Upper lobe of left lung (tissue), 6 donors: ENCODE measurements at regions not wholly inside any gene's neighbourhood (a gene's known extent, or its start where the extent isn't known, plus 50 kb on each side); places are given as distances from the start of the nearest gene placed in this dataset.
A peak's percentile ranks its signal among the peaks of the same experiment; 100 is the strongest.
"Not testable (repeated sequence)": the region's sequence is repeated elsewhere in the genome, so short reads cannot be mapped to it uniquely, and the experiment has no call there.

Experiments
- ATAC-seq, 2 donors: fragments of 200-7000 bp; cut with Tn5 transposase; one replicate each; pipeline ENCODE4 v1.9.1; 2022; ENCODE audit warnings: mild to moderate bottlenecking in 2 of 2, moderate library complexity in 2 of 2; ENCODE audit not compliant: low FRiP score in 2 of 2
- DNase-seq, 2 donors: peaks; one replicate each; pipeline ENCODE4 v3.0.0-alpha.2; 2019 to 2020
- H3K27ac ChIP-seq, 4 donors: fragments of 200-600 bp; sonication (generic); one replicate each; pipeline ENCODE4 v1.5.1; 2016 to 2019
- H3K27me3 ChIP-seq, 4 donors: fragments of 200-600 bp; sonication (generic); one replicate each; pipeline ENCODE4 v1.5.1; 2017 to 2019
- H3K36me3 ChIP-seq, 4 donors: fragments of 200-600 bp; sonication (generic); one replicate each; pipeline ENCODE4 v1.5.1; 2016 to 2019
- H3K4me1 ChIP-seq, 4 donors: fragments of 200-600 bp; sonication (generic); one replicate each; pipeline ENCODE4 v1.5.1; 2018 to 2019
- H3K4me3 ChIP-seq, 4 donors: fragments of 200-600 bp; sonication (generic); one replicate each; pipeline ENCODE4 v1.5.1; 2017 to 2019; ENCODE audit warnings: mild to moderate bottlenecking in 2 of 4, moderate library complexity in 1 of 4
- H3K9me3 ChIP-seq, 4 donors: fragments of 200-600 bp; sonication (generic); one replicate each; pipeline ENCODE4 v1.5.1; 2018 to 2019
- CTCF ChIP-seq, 6 experiments: fragments of 450-650 bp in 4 of 6; fragments of 200-600 bp in 2 of 6; sonication (generic) in 2 of 6; IDR thresholded peaks; one replicate each; pipeline ENCODE4 v1.5.1; 2016 to 2019; ENCODE audit warnings: antibody characterized with exemption in 6 of 6
- POLR2A ChIP-seq, 4 donors: fragments of 450-650 bp; IDR thresholded peaks; one replicate each; pipeline ENCODE4 v1.5.1; 2016 to 2017; ENCODE audit warnings: antibody characterized with exemption in 4 of 4, mild to moderate bottlenecking in 2 of 4
- POLR2AphosphoS5 ChIP-seq, 2 donors: sonication (generic); formaldehyde crosslinking; IDR thresholded peaks; one replicate each; pipeline ENCODE4 v1.5.1; 2017; ENCODE audit warnings: antibody characterized with exemption in 2 of 2
- WGBS, 2 donors: methylation state at CpG; one replicate each; pipeline ENCODE4 v1.1.5; 2017 to 2018; 5-methylcytosine and 5-hydroxymethylcytosine counted together
- donor health status: DM: no; HTN: no; CAD: no; lungs with moderate emphysema.
- donor health status: DM: no; HTN: yes; CAD: no; lungs with severe emphysema.

GRCh38 chr3:75434913-75435793 is 229.0 kb upstream of the FRG2C start:
- Histone ChIP-seq H3K36me3 (peaks cover 0 to 24% (median 8%) of the 10 kb centered on the region in 4 donors), H3K27ac (peak overlapping the region; percentile 91 to 92 (median 91)), H3K4me1 (peaks cover 7 to 27% (median 12%) of the 10 kb centered on the region in 4 donors), H3K4me3 (peak overlapping the region; percentile 83 to 89 (median 85))
- 0 to 1% methylated on average over 2 to 28 of the region's 73 CpGs for WGBS, 2 donors
- peak; percentile 99 for DNase-seq
- H3K27me3 ChIP-seq, H3K9me3 ChIP-seq: not testable (repeated sequence)
- ATAC-seq = peak; percentile 96 to 100
- peak; percentile 6 to 41 for TF ChIP-seq POLR2AphosphoS5 (IDR thresholded peaks at IDR 0.05)
- TF ChIP-seq POLR2A (IDR thresholded peaks at IDR 0.05) = peak in 1 of 4 donors; percentile 69
- peak in 1 of 6 experiments; percentile 17 for TF ChIP-seq CTCF (IDR thresholded peaks at IDR 0.05)

- WGBS, 2 donors = 2% methylated on average over 32 of the region's 38 CpGs; no CpG with 5 or more reads in 1 of the 2 donors
- peaks cover 0 to 17% (median 6%) of the 10 kb centered on the region in 4 donors for H3K36me3 ChIP-seq
- ATAC-seq, H3K27me3 ChIP-seq, H3K9me3 ChIP-seq, DNase-seq: not testable (repeated sequence)
- H3K4me1 ChIP-seq = peaks cover 7 to 27% (median 12%) of the 10 kb centered on the region in 4 donors
- peak overlapping the region; percentile 44 to 86 (median 84) for H3K4me3 ChIP-seq
- H3K27ac ChIP-seq = peak overlapping the region; percentile 91 to 92 (median 91)
Observed at GRCh38 chr3:75435794-75436400, 228.2 kb upstream of the FRG2C start.

GRCh38 chr3:75440986-75441385 is 223.1 kb upstream of the FRG2C start:
- ATAC-seq, DNase-seq, H3K27ac ChIP-seq, H3K4me3 ChIP-seq, H3K4me1 ChIP-seq, H3K36me3 ChIP-seq, H3K27me3 ChIP-seq, H3K9me3 ChIP-seq: not testable (repeated sequence)
- 81 to 84% methylated on average over 7 of the region's 7 CpGs for WGBS, 2 donors

- DNase-seq = peak; percentile 49 to 80
- H3K9me3 ChIP-seq, ATAC-seq: not testable (repeated sequence)
Observed at GRCh38 chr3:75444634-75445033, 219.5 kb upstream of the FRG2C start.

GRCh38 chr3:75445234-75445633 is 218.9 kb upstream of the FRG2C start:
- H3K4me1 ChIP-seq, DNase-seq, H3K36me3 ChIP-seq, ATAC-seq, H3K9me3 ChIP-seq, H3K4me3 ChIP-seq, H3K27me3 ChIP-seq, H3K27ac ChIP-seq: not testable (repeated sequence)
- 82 to 89% methylated on average over 6 of the region's 6 CpGs for WGBS, 2 donors

More at GRCh38 chr3:75444634-75445033, 219.5 kb upstream of the FRG2C start:
- not testable (repeated sequence) for H3K27ac ChIP-seq, H3K27me3 ChIP-seq, H3K36me3 ChIP-seq, H3K4me1 ChIP-seq, H3K4me3 ChIP-seq
- WGBS, 2 donors = 62 to 68% methylated on average over 6 to 19 of the region's 19 CpGs

- H3K4me3 ChIP-seq, H3K27me3 ChIP-seq, H3K27ac ChIP-seq, DNase-seq, H3K9me3 ChIP-seq, ATAC-seq, H3K4me1 ChIP-seq, H3K36me3 ChIP-seq: not testable (repeated sequence)
- 93 to 94% methylated on average over 10 to 11 of the region's 11 CpGs for WGBS, 2 donors
Observed at GRCh38 chr3:75446948-75447347, 217.2 kb upstream of the FRG2C start.

GRCh38 chr3:75453328-75453727 is 210.8 kb upstream of the FRG2C start:
- H3K27me3 ChIP-seq, H3K36me3 ChIP-seq, ATAC-seq, H3K9me3 ChIP-seq, H3K4me3 ChIP-seq, H3K27ac ChIP-seq: not testable (repeated sequence)
- peaks cover 0 to 12% (median 3%) of the 10 kb centered on the region in 4 donors for H3K4me1 ChIP-seq
- 12 to 33% methylated on average over 10 to 11 of the region's 11 CpGs for WGBS, 2 donors
- DNase-seq = peak; percentile 35 to 57

- ATAC-seq, DNase-seq, H3K36me3 ChIP-seq, H3K4me3 ChIP-seq, H3K27me3 ChIP-seq, H3K27ac ChIP-seq, H3K9me3 ChIP-seq: not testable (repeated sequence)
- WGBS, 2 donors = 65 to 67% methylated on average over 1 of the region's 1 CpG
- H3K4me1 ChIP-seq = peaks cover 0 to 12% (median 3%) of the 10 kb centered on the region in 4 donors
Observed at GRCh38 chr3:75453839-75454238, 210.3 kb upstream of the FRG2C start.

GRCh38 chr3:75474530-75474929 is 189.6 kb upstream of the FRG2C start:
- H3K4me1 ChIP-seq, H3K9me3 ChIP-seq, ATAC-seq, DNase-seq, H3K36me3 ChIP-seq, H3K27me3 ChIP-seq, H3K27ac ChIP-seq, H3K4me3 ChIP-seq: not testable (repeated sequence)
- 82 to 95% methylated on average over 4 of the region's 4 CpGs for WGBS, 2 donors

GRCh38 chr3:75496600-75496999 is 167.5 kb upstream of the FRG2C start:
- not testable (repeated sequence) for H3K36me3 ChIP-seq, H3K27ac ChIP-seq, H3K9me3 ChIP-seq, H3K4me1 ChIP-seq, H3K4me3 ChIP-seq, H3K27me3 ChIP-seq, ATAC-seq, DNase-seq
- WGBS, 2 donors = 87 to 89% methylated on average over 2 of the region's 2 CpGs

GRCh38 chr3:75500357-75500756 is 163.8 kb upstream of the FRG2C start:
- H3K27ac ChIP-seq, DNase-seq, H3K4me3 ChIP-seq, ATAC-seq, H3K36me3 ChIP-seq, H3K9me3 ChIP-seq, H3K27me3 ChIP-seq, H3K4me1 ChIP-seq: not testable (repeated sequence)
- 82 to 83% methylated on average over 4 of the region's 4 CpGs for WGBS, 2 donors
